Activated B cell treated with CpG ODN at 0.5 μM for 24 hours (primary cell): ENCODE measurements at regions not wholly inside any gene's neighbourhood (a gene's known extent, or its start where the extent isn't known, plus 50 kb on each side); places are given as distances from the start of the nearest gene placed in this dataset.

Experiments used
- ATAC-seq: fragments of 200-7000 bp; cut with Tn5 transposase; one replicate; pipeline ENCODE4 v1.10.0; 2021; ENCODE audit warnings: low read depth, mild to moderate bottlenecking, moderate library complexity
- CTCF ChIA-PET: fragments of 350-600 bp; sonication (Branson Sonifier 250); formaldehyde crosslinking; loops from one replicate; lab custom pipeline; 2021; ENCODE audit warnings: antibody characterized with exemption; lab: Charles Lee
- POLR2A ChIA-PET: fragments of 350-600 bp; sonication (Branson Sonifier 250); formaldehyde crosslinking; loops from one replicate; lab custom pipeline; 2021; ENCODE audit warnings: antibody characterized with exemption; lab: Charles Lee
- DNase-seq: peaks from one replicate; pipeline ENCODE4 v3.0.0; 2022
- H3K27ac Mint-ChIP-seq: one replicate; pipeline ENCODE4 v1.8.0; 2020; ENCODE audit warnings: mixed read lengths
- H3K27me3 Mint-ChIP-seq: one replicate; pipeline ENCODE4 v1.8.0; 2021; ENCODE audit warnings: mixed read lengths
- H3K36me3 Mint-ChIP-seq: one replicate; pipeline ENCODE4 v1.8.0; 2021; ENCODE audit warnings: low read depth, mixed read lengths
- H3K4me1 Mint-ChIP-seq: one replicate; pipeline ENCODE4 v1.8.0; 2021; ENCODE audit warnings: mixed read lengths
- H3K4me3 Mint-ChIP-seq: one replicate; pipeline ENCODE4 v1.8.0; 2020; ENCODE audit warnings: mild to moderate bottlenecking, mixed read lengths
- H3K9me3 Mint-ChIP-seq: one replicate; pipeline ENCODE4 v1.8.0; 2020; ENCODE audit warnings: mixed read lengths
- CTCF ChIP-seq: fragments of 200-600 bp; IDR thresholded peaks from one replicate; pipeline ENCODE4 v1.8.0; 2022; ENCODE audit warnings: antibody characterized with exemption, mild to moderate bottlenecking
- intact Hi-C: fragments of 100-400 bp; cut with micrococcal nuclease; formaldehyde crosslinking; loops from one replicate; pipeline ENCODE4 v1.15.1; 2024

- H3K27ac Mint-ChIP-seq, result no peak overlapping the region
- CTCF ChIA-PET, result interaction anchor here (1.1 kb wide), 1 partner anchor 21 kb away, joined by 3 read pairs; no protein-coding TSS in a partner anchor
- ATAC-seq (no peak), DNase-seq (no peak)
- H3K36me3 Mint-ChIP-seq, result no peaks in the 10 kb centered on the region
- TF ChIP-seq CTCF, result no peak
- no peaks in the 10 kb centered on the region for H3K4me1 Mint-ChIP-seq
- H3K27me3 Mint-ChIP-seq, result no peaks in the 10 kb centered on the region
- POLR2A ChIA-PET, result no interaction called here
- intact Hi-C loops, result no loop called here
- no peak overlapping the region for H3K4me3 Mint-ChIP-seq
- no peaks in the 10 kb centered on the region for H3K9me3 Mint-ChIP-seq
Observed at GRCh38 chr2:191738003-191738402, 60.1 kb downstream of the NABP1 start.

- intact Hi-C loops, result no loop called here
- H3K36me3 Mint-ChIP-seq, result no peaks in the 10 kb centered on the region
- no peaks in the 10 kb centered on the region for H3K27me3 Mint-ChIP-seq
- POLR2A ChIA-PET, result no interaction called here
- no peaks in the 10 kb centered on the region for H3K9me3 Mint-ChIP-seq
- no peak for DNase-seq
- TF ChIP-seq CTCF, result no peak
- H3K4me1 Mint-ChIP-seq, result no peaks in the 10 kb centered on the region
- CTCF ChIA-PET, result interaction anchor here (1.1 kb wide), 1 partner anchor 20 kb away, joined by 3 read pairs; no protein-coding TSS in a partner anchor
- no peak for ATAC-seq
- H3K27ac Mint-ChIP-seq, result no peak overlapping the region
- no peak overlapping the region for H3K4me3 Mint-ChIP-seq
Observed at GRCh38 chr2:191738667-191739066, 60.7 kb downstream of the NABP1 start.

DNA sequence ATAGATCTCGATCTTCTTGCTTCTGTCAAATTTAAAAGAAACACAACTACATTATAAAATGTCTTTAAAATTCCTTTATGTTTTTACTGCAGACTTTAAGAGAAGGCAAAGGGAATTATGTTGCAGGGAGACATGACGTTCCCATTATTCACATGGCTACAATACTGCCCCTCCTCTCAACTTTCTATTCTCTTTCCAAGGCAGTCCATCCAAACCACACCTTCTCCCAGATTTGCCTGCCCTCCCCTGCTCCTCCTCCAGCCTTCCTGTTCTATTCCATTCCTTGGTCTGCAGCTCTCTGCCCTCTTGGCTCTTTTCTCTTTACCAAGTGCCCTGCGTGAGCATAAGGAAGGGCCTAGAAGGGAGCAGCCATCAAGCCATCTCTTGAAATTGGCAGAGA, 61.3 kb downstream of the NABP1 start:
- Mint-ChIP-seq H3K4me1 (no peaks in the 10 kb centered on the region), H3K27me3 (no peaks in the 10 kb centered on the region), H3K27ac (no peak overlapping the region), H3K36me3 (no peaks in the 10 kb centered on the region), H3K4me3 (no peak overlapping the region), H3K9me3 (no peaks in the 10 kb centered on the region)
- no peak for ATAC-seq
- no peak for DNase-seq
- CTCF ChIA-PET, result no interaction called here
- TF ChIP-seq CTCF, result no peak
- intact Hi-C loops, result no loop called here
- POLR2A ChIA-PET, result no interaction called here

- Mint-ChIP-seq H3K36me3 (no peaks in the 10 kb centered on the region), H3K4me3 (no peak overlapping the region), H3K4me1 (no peaks in the 10 kb centered on the region), H3K27me3 (no peaks in the 10 kb centered on the region), H3K27ac (no peak overlapping the region), H3K9me3 (no peaks in the 10 kb centered on the region)
- ATAC-seq (no peak), DNase-seq (no peak)
- intact Hi-C loops, result no loop called here
- POLR2A ChIA-PET, result no interaction called here
- TF ChIP-seq CTCF, result no peak
- CTCF ChIA-PET, result no interaction called here
Observed at GRCh38 chr2:191740016-191740419, 62.1 kb downstream of the NABP1 start.

DNA sequence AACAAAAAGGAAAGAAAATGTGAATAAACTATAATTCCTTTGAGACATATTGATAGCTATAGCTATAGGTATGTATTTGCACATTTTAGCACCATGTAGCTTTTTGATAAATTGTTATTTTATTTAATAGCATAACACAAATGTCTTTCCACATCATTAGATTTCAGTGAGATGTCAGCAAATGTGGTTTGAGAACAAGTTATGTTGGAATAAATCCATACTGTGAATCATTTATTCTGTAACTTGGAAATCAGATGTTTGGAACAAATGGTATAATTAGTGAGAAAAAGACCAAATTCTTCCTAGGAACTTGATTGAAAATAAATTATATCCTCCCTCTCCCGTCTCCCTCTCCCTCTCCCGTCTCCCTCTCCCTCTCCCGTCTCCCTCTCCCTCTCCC, 62.8 kb downstream of the NABP1 start:
- no peaks in the 10 kb centered on the region for H3K36me3 Mint-ChIP-seq
- no peak overlapping the region for H3K27ac Mint-ChIP-seq
- DNase-seq (no peak), ATAC-seq (no peak)
- no peak overlapping the region for H3K4me3 Mint-ChIP-seq
- CTCF ChIA-PET, result no interaction called here
- POLR2A ChIA-PET, result no interaction called here
- TF ChIP-seq CTCF, result no peak
- no peaks in the 10 kb centered on the region for H3K4me1 Mint-ChIP-seq
- intact Hi-C loops, result no loop called here
- H3K9me3 Mint-ChIP-seq, result no peaks in the 10 kb centered on the region
- H3K27me3 Mint-ChIP-seq, result no peaks in the 10 kb centered on the region
